Naive thymus-derived CD8-positive, alpha-beta T cell (primary cell): ENCODE measurements at regions not wholly inside any gene's neighbourhood (a gene's known extent, or its start where the extent isn't known, plus 50 kb on each side); places are given as distances from the start of the nearest gene placed in this dataset.

Experiments used
- ATAC-seq, 2 donors: fragments of 150-1000 bp; cut with Tn5 transposase in 1 of 2; sonication (Bioruptor Pico), chemical (Tn5 transposase) in 1 of 2; 1 replicate in 1 of 2; 2 replicates in 1 of 2; pipeline ENCODE4 v1.10.0; 2021; ENCODE audit warnings: mild to moderate bottlenecking in 2 of 2, moderate library complexity in 2 of 2
- POLR2A ChIA-PET: fragments of 350-600 bp; sonication (Branson Sonifier 250); formaldehyde crosslinking; loops from one replicate; lab custom pipeline; 2021; ENCODE audit warnings: antibody characterized with exemption; lab: Charles Lee
- DNase-seq, 10 donors: peaks; one replicate each; pipeline versions ENCODE4 v3.0.0 to v3.0.0-alpha.2; 2020 to 2022
- H3K27ac Mint-ChIP-seq, 10 donors: one replicate each; pipeline ENCODE4 v1.8.0; 2020 to 2022; ENCODE audit warnings: mild to moderate bottlenecking in 10 of 10, mixed read lengths in 10 of 10, moderate library complexity in 4 of 10, inconsistent platforms in 1 of 10
- H3K27me3 Mint-ChIP-seq, 5 donors: one replicate each; pipeline ENCODE4 v1.8.0; 2021 to 2022; ENCODE audit warnings: mixed read lengths in 5 of 5
- H3K36me3 Mint-ChIP-seq, 3 donors: one replicate each; pipeline ENCODE4 v1.8.0; 2020 to 2022; ENCODE audit warnings: mixed read lengths in 3 of 3, mild to moderate bottlenecking in 2 of 3, inconsistent platforms in 1 of 3
- H3K4me1 Mint-ChIP-seq, 4 donors: one replicate each; pipeline ENCODE4 v1.8.0; 2021 to 2022; ENCODE audit warnings: mixed read lengths in 4 of 4
- H3K4me3 Mint-ChIP-seq, 10 donors: one replicate each; pipeline ENCODE4 v1.8.0; 2020 to 2022; ENCODE audit warnings: mild to moderate bottlenecking in 10 of 10, mixed read lengths in 10 of 10, moderate library complexity in 6 of 10, inconsistent platforms in 1 of 10
- H3K9me3 Mint-ChIP-seq, 9 donors: one replicate each; pipeline ENCODE4 v1.8.0; 2020 to 2022; ENCODE audit warnings: mixed read lengths in 9 of 9, mild to moderate bottlenecking in 3 of 9, inconsistent platforms in 1 of 9, moderate library complexity in 1 of 9

DNA sequence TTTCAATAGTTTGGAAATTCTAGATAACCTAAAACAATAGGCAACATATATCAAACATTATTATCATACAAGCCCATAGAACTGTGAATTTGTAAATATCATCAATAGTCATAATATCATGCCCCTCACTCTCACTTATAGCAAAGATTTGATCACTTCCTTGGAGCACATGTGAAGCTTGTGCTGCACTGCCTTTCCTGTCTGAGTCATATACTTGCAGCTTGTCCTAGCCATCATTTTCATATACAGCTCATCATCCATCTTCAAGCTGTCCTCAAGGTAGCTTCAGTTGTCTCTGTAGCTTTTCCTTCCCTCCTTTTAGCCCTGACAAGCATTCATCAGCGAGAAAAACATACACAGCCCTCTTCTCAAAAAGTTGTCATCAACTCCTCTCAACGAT, 746.5 kb upstream of the FOXG1 start:
- H3K27me3 Mint-ChIP-seq, result no peaks in the 10 kb centered on the region

DNA sequence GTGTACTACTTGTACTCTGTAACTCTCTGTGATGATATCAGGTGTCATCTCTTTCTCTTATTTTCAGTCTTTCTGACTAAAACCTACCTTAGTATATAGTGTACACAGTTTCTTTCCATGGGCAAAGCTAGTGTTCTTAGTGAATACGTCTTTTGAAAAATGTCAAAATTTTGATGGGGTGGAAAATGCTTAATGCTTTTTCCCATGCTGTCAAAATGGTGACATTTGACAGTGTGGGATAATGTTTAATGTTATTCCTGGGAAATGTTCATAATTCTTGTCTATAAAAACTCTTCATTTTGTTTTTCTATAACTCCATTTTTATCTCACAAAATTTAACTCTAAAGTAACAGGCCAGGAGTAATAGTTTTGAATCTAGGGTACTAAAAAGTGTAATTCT, 742.7 kb upstream of the FOXG1 start:
- H3K9me3 Mint-ChIP-seq, result peaks cover 0 to 46% (median 16%) of the 10 kb centered on the region in 9 donors
- DNase-seq (no peak), ATAC-seq (no peak)
- H3K4me3 Mint-ChIP-seq, result no peak overlapping the region
- H3K36me3 Mint-ChIP-seq, result peaks cover 0 to 9% (median 0%) of the 10 kb centered on the region in 3 donors
- no peaks in the 10 kb centered on the region for H3K27me3 Mint-ChIP-seq
- POLR2A ChIA-PET, result no interaction called here
- H3K4me1 Mint-ChIP-seq, result no peaks in the 10 kb centered on the region
- H3K27ac Mint-ChIP-seq, result no peak overlapping the region

More for the DNA sequence above, 746.5 kb upstream of the FOXG1 start:
- Mint-ChIP-seq H3K4me1 (no peaks in the 10 kb centered on the region), H3K36me3 (peaks cover 0 to 4% (median 0%) of the 10 kb centered on the region in 3 donors), H3K9me3 (peaks cover 5 to 40% (median 10%) of the 10 kb centered on the region in 9 donors), H3K4me3 (no peak overlapping the region), H3K27ac (no peak overlapping the region)
- POLR2A ChIA-PET, result no interaction called here
- no peak for DNase-seq
- ATAC-seq, result no peak

DNA sequence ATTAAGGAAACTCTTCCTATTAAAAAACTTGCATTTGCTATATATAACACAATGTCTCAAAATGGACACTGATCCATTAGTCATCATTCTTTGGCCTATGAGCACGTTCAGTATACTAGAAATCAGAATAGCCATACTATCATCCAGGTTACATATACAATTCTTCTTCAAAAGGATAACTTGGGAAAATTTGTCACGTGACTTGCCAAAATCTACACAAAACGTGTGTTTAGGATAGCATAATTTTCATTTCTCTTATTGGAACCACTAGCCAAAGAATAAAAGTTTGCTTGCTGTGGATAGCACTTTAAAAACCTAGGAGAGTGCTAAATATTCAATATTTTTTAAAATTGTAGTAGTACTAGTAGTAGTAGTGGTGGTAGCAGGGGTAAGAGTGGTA, 714.3 kb upstream of the FOXG1 start:
- DNase-seq, result no peak
- H3K9me3 Mint-ChIP-seq, result peaks cover 8 to 56% (median 23%) of the 10 kb centered on the region in 9 donors
- no peak overlapping the region for H3K27ac Mint-ChIP-seq
- no peak overlapping the region for H3K4me3 Mint-ChIP-seq
- peaks cover 0 to 8% (median 0%) of the 10 kb centered on the region in 3 donors for H3K36me3 Mint-ChIP-seq
- ATAC-seq, result no peak
- H3K27me3 Mint-ChIP-seq, result no peaks in the 10 kb centered on the region
- H3K4me1 Mint-ChIP-seq, result no peaks in the 10 kb centered on the region
- POLR2A ChIA-PET, result no interaction called here

DNA sequence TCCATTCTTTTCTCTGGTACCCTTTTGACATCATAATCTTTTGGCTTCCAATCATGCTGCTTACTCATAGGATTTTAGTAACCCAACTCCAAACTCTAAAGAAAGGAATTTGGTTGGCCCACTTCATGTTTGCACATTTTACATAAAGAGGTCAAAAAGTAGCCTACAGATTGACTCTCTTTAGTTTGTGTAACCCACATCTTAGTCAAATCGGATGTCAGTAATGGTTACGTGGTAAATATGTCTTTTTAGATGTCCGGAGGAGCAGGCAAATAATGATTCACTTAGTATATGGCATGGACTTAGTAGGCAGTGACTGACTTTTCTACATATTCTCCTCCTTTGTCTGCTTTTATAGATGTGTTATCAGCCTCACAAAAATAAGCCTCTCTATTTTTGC, 711.6 kb upstream of the FOXG1 start:
- H3K4me3 Mint-ChIP-seq, result no peak overlapping the region
- H3K9me3 Mint-ChIP-seq, result peaks cover 10 to 46% (median 23%) of the 10 kb centered on the region in 9 donors
- no peaks in the 10 kb centered on the region for H3K27me3 Mint-ChIP-seq
- ATAC-seq, result no peak
- H3K27ac Mint-ChIP-seq, result no peak overlapping the region
- POLR2A ChIA-PET, result no interaction called here
- DNase-seq, result no peak
- H3K36me3 Mint-ChIP-seq, result peaks cover 0 to 16% (median 0%) of the 10 kb centered on the region in 3 donors
- H3K4me1 Mint-ChIP-seq, result no peaks in the 10 kb centered on the region

DNA sequence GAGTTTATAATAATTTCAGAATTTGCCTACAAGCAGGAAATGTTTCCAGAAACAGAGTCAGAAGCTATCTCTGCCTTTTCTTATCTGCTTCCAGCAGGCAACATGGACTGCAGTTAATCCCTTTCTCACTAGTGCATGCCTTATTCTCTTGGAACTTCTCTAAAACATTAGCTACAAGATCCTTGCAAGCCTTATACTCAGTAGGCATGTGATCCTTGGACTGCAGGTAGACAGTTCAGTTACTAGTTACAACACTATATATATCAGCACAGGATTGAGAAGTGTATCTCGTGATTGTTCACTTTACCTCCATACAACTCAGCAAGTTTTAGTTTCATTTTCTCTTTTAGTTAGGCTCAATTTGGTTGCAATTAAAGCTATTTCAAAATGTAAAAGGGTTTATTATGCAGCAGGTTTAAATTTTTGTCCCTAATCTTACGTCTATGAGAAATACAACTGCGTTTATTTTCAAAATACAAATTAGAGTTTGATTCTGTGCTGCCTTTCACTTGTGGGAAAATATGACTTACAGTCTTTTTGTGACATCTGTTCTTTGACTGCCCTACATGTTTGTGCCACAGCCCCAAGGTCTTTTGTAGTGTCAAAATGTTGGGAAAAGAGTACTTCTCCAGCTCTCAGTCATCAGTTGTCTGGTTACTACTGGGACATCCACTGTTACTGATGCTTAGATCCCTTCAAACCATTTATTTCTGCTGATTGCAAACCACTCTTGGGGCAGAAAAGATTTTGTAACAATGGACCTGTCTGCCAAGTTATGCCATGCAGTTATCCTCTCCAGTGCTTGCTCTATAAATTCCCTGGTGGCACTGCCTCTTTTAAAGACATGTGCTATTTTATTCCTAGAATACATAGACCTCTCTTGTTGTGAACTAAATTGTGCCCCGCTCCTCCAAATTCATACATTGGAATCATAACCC, 709.0 kb upstream of the FOXG1 start:
- Mint-ChIP-seq H3K9me3 (peaks cover 9 to 46% (median 23%) of the 10 kb centered on the region in 9 donors), H3K4me3 (peak overlapping the region in 1 of 10 donors; percentile 16), H3K36me3 (peaks cover 0 to 16% (median 0%) of the 10 kb centered on the region in 3 donors), H3K27me3 (no peaks in the 10 kb centered on the region), H3K27ac (no peak overlapping the region), H3K4me1 (no peaks in the 10 kb centered on the region)
- DNase-seq (no peak), ATAC-seq (no peak)
- POLR2A ChIA-PET, result no interaction called here

DNA sequence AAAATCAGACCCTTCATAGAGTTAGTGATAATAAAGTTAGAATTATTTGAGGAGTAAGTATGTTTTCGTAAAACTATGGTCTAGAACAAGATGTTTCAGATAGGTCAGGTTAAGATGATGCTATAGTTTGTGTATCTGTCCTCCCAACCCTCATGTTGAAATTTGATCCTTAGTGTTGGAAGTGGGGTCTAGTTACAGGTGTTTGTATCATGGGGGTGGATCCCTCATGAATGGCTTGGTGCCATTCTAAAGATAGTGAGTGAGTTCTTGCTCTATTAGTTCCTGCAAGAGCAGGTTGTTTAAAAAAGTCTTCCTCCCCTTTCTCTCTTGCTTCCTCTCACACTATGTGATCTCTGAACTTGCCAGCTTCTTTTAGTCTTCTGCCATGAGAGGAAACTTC, 707.3 kb upstream of the FOXG1 start:
- peaks cover 0 to 11% (median 0%) of the 10 kb centered on the region in 3 donors for H3K36me3 Mint-ChIP-seq
- H3K27me3 Mint-ChIP-seq, result no peaks in the 10 kb centered on the region
- POLR2A ChIA-PET, result no interaction called here
- no peaks in the 10 kb centered on the region for H3K4me1 Mint-ChIP-seq
- no peak overlapping the region for H3K27ac Mint-ChIP-seq
- no peak for ATAC-seq
- no peak for DNase-seq
- no peak overlapping the region for H3K4me3 Mint-ChIP-seq
- H3K9me3 Mint-ChIP-seq, result peaks cover 3 to 43% (median 22%) of the 10 kb centered on the region in 9 donors

DNA sequence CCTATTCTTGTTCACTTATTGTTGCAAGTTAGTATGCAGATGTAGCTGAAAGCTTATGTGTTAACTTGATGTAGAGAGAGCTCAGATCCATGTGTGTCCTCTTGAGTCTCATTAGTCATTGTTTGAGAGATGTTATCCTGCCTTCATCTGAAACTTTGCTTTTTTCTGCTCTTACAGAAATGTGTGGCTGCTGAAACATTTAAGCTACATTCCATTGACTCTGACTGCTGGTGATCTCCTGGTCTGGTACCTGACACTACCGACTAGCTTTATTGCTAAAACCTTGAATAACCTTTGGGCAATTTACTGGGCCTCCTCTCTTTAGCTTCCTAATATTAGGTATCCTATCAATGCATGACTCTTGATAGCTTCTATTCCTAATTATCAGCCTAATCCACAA, 705.6 kb upstream of the FOXG1 start:
- Mint-ChIP-seq H3K4me1 (no peaks in the 10 kb centered on the region), H3K9me3 (peaks cover 7 to 35% (median 15%) of the 10 kb centered on the region in 9 donors), H3K36me3 (peaks cover 0 to 11% (median 0%) of the 10 kb centered on the region in 3 donors), H3K27ac (no peak overlapping the region), H3K4me3 (no peak overlapping the region), H3K27me3 (no peaks in the 10 kb centered on the region)
- DNase-seq (no peak), ATAC-seq (no peak)
- POLR2A ChIA-PET, result no interaction called here

DNA sequence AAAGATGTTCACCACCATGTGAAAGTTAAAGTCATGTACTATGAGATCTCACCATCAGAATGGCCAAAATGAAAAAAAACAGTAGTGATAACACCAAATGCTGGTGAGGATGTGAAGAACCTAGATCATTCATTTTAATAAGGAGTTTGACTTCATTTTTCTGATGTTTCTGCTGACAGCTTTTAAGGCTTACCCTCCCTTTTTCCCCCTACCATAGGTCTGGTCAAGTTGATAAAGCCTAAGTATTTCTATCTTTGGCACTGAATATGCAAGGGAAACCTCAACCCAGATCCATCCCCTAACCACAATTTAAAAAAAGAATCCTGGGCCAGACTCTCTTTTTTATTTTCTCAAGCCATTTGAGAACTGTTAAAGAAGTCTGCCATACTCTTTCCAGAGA, 689.6 kb upstream of the FOXG1 start:
- peaks cover 0 to 6% (median 0%) of the 10 kb centered on the region in 3 donors for H3K36me3 Mint-ChIP-seq

DNA sequence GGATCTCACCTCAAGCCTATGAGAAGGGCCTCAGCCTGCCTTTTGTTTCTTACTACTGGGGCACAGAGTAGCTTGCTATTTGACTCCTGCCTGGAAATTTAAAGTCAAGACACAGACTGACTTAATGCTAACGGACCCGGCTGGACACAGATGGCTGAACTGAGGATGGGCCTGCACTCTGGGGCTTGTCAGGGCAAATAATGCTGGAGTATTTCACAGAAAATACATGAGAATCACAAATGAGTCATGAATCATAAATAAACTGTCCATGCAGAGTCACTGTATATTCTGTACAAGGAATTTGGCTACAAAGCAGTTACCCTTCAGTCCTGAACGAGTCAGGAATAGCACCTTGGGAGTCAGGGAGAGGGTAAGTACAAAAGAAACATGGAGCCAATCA, 683.2 kb upstream of the FOXG1 start:
- no peaks in the 10 kb centered on the region for H3K36me3 Mint-ChIP-seq

More for the DNA sequence above, 689.6 kb upstream of the FOXG1 start:
- POLR2A ChIA-PET, result no interaction called here
- Mint-ChIP-seq H3K4me3 (no peak overlapping the region), H3K27me3 (no peaks in the 10 kb centered on the region), H3K9me3 (peaks cover 9 to 42% (median 24%) of the 10 kb centered on the region in 9 donors), H3K27ac (no peak overlapping the region), H3K4me1 (no peaks in the 10 kb centered on the region)
- DNase-seq (no peak), ATAC-seq (no peak)

DNA sequence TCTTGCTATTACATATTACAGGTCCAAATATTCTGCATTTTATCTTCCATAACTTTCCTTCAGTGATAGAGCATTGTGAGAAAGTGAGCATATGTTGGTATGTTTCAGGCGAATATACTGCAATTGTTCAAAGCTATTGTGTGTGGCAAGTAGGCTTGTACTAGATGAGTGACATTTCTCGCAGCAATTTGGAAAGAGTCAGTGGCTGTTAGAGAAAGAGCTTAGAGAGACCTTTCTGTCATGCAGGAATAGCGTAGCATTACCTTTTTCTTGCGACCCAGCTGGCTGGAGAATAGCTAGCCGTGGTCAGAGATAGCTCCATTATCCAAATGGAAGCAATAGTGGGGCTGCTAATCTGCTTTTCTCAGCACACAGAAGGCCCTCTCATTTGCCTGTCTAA, 678.5 kb upstream of the FOXG1 start:
- ATAC-seq (no peak), DNase-seq (no peak)
- Mint-ChIP-seq H3K4me3 (no peak overlapping the region), H3K27me3 (no peaks in the 10 kb centered on the region), H3K27ac (no peak overlapping the region), H3K9me3 (peaks cover 13 to 59% (median 19%) of the 10 kb centered on the region in 9 donors), H3K4me1 (no peaks in the 10 kb centered on the region), H3K36me3 (no peaks in the 10 kb centered on the region)
- POLR2A ChIA-PET, result no interaction called here

More for the DNA sequence above, 683.2 kb upstream of the FOXG1 start:
- no peak overlapping the region for H3K27ac Mint-ChIP-seq
- H3K4me3 Mint-ChIP-seq, result no peak overlapping the region
- POLR2A ChIA-PET, result no interaction called here
- peaks cover 6 to 44% (median 10%) of the 10 kb centered on the region in 9 donors for H3K9me3 Mint-ChIP-seq
- ATAC-seq, result no peak
- H3K27me3 Mint-ChIP-seq, result no peaks in the 10 kb centered on the region
- H3K4me1 Mint-ChIP-seq, result no peaks in the 10 kb centered on the region
- DNase-seq, result no peak

DNA sequence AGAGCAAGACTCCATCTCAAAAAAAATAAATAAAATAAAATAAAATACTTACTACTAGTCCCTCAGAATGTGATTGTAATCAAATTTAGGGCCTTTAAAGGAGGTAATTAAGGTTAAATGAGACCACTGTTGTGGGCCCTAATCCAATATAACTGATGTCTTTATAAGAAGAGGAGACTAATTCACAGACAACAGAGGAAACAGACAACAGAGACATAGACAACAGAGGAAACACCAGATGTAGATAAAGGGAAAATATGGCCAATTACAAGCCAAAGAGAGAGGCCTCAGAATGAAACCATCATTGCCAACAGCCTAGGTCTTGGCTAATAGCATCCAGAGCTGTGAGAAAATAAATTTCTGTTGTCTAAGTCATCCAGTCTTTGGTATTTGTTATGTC, 669.0 kb upstream of the FOXG1 start:
- ATAC-seq (no peak), DNase-seq (no peak)
- no peak overlapping the region for H3K27ac Mint-ChIP-seq
- POLR2A ChIA-PET, result no interaction called here
- peaks cover 0 to 19% (median 8%) of the 10 kb centered on the region in 9 donors for H3K9me3 Mint-ChIP-seq
- no peaks in the 10 kb centered on the region for H3K4me1 Mint-ChIP-seq
- no peaks in the 10 kb centered on the region for H3K27me3 Mint-ChIP-seq
- no peak overlapping the region for H3K4me3 Mint-ChIP-seq
- no peaks in the 10 kb centered on the region for H3K36me3 Mint-ChIP-seq

DNA sequence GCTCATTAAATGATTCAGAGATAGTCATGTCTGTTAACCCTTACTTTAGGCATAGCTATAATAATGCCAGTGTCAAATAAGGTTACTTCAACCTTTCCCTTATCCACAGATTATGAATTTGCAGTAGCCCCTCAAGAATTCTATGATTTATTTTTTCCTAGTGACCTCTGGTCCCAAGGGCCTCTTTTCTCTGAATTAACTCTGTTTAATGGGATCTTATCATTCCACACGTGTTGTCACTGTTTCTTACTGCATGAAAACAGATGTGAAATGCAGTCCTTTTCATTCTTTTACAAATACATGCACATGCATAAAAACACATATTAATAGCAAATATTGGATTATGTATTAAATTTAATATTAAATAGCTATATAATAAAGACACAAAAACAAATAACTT, 667.7 kb upstream of the FOXG1 start:
- ATAC-seq (no peak), DNase-seq (no peak)
- Mint-ChIP-seq H3K27me3 (no peaks in the 10 kb centered on the region), H3K27ac (no peak overlapping the region), H3K36me3 (no peaks in the 10 kb centered on the region), H3K4me3 (no peak overlapping the region), H3K4me1 (no peaks in the 10 kb centered on the region), H3K9me3 (peaks cover 0 to 20% (median 9%) of the 10 kb centered on the region in 9 donors)
- POLR2A ChIA-PET, result no interaction called here

DNA sequence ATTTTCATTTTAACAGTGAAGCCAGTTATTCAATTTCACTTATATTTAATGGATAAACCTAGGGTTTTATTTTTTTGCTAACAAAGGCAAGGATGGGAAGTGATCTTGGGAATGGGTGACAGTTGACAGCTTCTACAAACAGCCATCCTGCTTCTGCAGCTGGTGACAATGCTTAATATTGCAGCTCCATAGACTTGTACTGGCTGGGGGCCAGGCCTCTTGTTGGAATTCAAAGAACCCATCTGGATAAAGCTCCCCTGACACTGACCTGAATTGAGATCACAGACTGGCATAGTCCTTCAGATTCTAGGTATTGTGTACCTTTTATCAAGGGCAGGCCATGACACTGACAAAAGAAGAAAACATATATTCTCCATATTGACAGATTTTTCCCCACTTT, 664.6 kb upstream of the FOXG1 start:
- no peaks in the 10 kb centered on the region for H3K27me3 Mint-ChIP-seq
- no peaks in the 10 kb centered on the region for H3K4me1 Mint-ChIP-seq
- no peak overlapping the region for H3K4me3 Mint-ChIP-seq
- H3K36me3 Mint-ChIP-seq, result no peaks in the 10 kb centered on the region
- POLR2A ChIA-PET, result no interaction called here
- ATAC-seq (no peak), DNase-seq (no peak)
- peaks cover 0 to 21% (median 9%) of the 10 kb centered on the region in 9 donors for H3K9me3 Mint-ChIP-seq
- H3K27ac Mint-ChIP-seq, result no peak overlapping the region
